A673 (cell line): ENCODE measurements at regions not wholly inside any gene's neighbourhood (a gene's known extent, or its start where the extent isn't known, plus 50 kb on each side); places are given as distances from the start of the nearest gene placed in this dataset.

ENCODE experiments used
- BruUV-seq: library from RNA; stranded (reverse); fragments of 400-500 nt; replicated peaks from 2 replicates; lab custom pipeline; 2021; lab: Mats Ljungman, UMichigan
- CTCF ChIA-PET: fragments of 300-600 bp; sonication (Branson Sonifier 250); formaldehyde crosslinking; loops from one replicate; lab custom pipeline; 2022; ENCODE audit warnings: antibody characterized with exemption; lab: Charles Lee
- POLR2A ChIA-PET: fragments of 300-600 bp; sonication (Branson Sonifier 250); formaldehyde crosslinking; loops from one replicate; lab custom pipeline; 2022; ENCODE audit warnings: antibody characterized with exemption; ENCODE audit not compliant: low non-redundant PET; lab: Charles Lee
- DNase-seq: peaks from one replicate; pipeline ENCODE4 v3.0.0-alpha.2; 2015; ENCODE audit warnings: low spot score
- H3K27ac ChIP-seq: fragments of 200-600 bp; sonication (generic); 2 replicates; pipeline ENCODE4 v1.5.1; 2016; ENCODE audit warnings: mixed run types, low read depth, mild to moderate bottlenecking, mixed read lengths, antibody characterized with exemption, low read length; ENCODE audit not compliant: poor library complexity, severe bottlenecking
- H3K27me3 ChIP-seq: fragments of 200-600 bp; sonication (generic); replicated peaks from 2 replicates; pipeline ENCODE4 v1.6.1; 2017; ENCODE audit warnings: mixed run types, low read depth, mild to moderate bottlenecking, mixed read lengths, antibody characterized with exemption, low read length; ENCODE audit not compliant: insufficient read depth, poor library complexity
- H3K36me3 ChIP-seq: fragments of 200-600 bp; sonication (generic); 2 replicates; pipeline ENCODE4 v1.6.1; 2016; ENCODE audit warnings: mixed run types, mild to moderate bottlenecking, mixed read lengths, antibody characterized with exemption, low read length; ENCODE audit not compliant: insufficient read depth, poor library complexity, severe bottlenecking
- H3K4me1 ChIP-seq: fragments of 200-600 bp; sonication (generic); 2 replicates; pipeline ENCODE4 v1.6.1; 2017; ENCODE audit warnings: mixed run types, mild to moderate bottlenecking, mixed read lengths, antibody characterized with exemption, low read length; ENCODE audit not compliant: insufficient read depth, poor library complexity, severe bottlenecking
- H3K4me3 ChIP-seq: fragments of 200-600 bp; sonication (generic); 2 replicates; pipeline ENCODE4 v1.5.1; 2016; ENCODE audit warnings: low read depth, mixed run types, mild to moderate bottlenecking, mixed read lengths, low read length; ENCODE audit not compliant: poor library complexity, severe bottlenecking
- H3K9me3 ChIP-seq: fragments of 200-600 bp; sonication (generic); 2 replicates; pipeline ENCODE4 v1.6.1; 2016; ENCODE audit warnings: mixed run types, low read depth, mild to moderate bottlenecking, mixed read lengths, antibody characterized with exemption, low read length; ENCODE audit not compliant: poor library complexity, severe bottlenecking
- EZH2 ChIP-seq: fragments of 200-600 bp; sonication (generic); IDR thresholded peaks from 2 replicates; pipeline ENCODE4 v1.6.1; 2017; ENCODE audit warnings: borderline replicate concordance, low read depth, mild to moderate bottlenecking, mixed read lengths, antibody characterized with exemption, low read length; ENCODE audit not compliant: poor library complexity, severe bottlenecking
- intact Hi-C: fragments of 100-400 bp; cut with micrococcal nuclease; formaldehyde crosslinking; loops from one replicate; pipeline ENCODE4 v1.10.0; 2022; ENCODE audit not compliant: unreplicated experiment
- TF ChIP-seq, protein P1 (sequence below): fragments of 300-800, 200-600 bp; sonication (generic); conservative IDR thresholded peaks from 2 replicates; pipeline ENCODE4 v1.5.1; 2017; ENCODE audit warnings: low read depth, mild to moderate bottlenecking, antibody characterized with exemption, low read length, moderate library complexity, mixed read lengths

DNA sequence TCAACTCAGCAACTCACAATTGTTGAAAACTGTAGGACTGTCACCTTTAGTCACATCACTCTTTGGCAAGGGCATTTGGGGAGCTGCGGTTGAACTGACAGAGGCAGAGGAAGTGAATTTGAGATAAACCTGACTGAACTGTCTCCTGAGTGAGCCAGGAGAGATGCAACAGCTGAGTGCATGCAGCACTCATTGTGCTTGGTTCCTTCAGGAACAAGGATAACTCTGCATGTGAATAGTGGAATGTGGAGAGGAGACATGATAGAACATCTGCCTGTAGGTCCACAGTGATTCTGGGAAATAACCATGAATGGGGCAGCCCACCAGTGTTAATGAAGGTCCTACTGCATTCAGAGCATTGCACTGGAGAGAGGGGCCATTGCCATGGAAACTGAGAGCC is 494.7 kb downstream of the STK39 start:
- ChIA-PET CTCF (no interaction called here), POLR2A (no interaction called here)
- H3K36me3 ChIP-seq, result no peaks in the 10 kb centered on the region
- no peak for DNase-seq
- TF ChIP-seq, protein P1, sequence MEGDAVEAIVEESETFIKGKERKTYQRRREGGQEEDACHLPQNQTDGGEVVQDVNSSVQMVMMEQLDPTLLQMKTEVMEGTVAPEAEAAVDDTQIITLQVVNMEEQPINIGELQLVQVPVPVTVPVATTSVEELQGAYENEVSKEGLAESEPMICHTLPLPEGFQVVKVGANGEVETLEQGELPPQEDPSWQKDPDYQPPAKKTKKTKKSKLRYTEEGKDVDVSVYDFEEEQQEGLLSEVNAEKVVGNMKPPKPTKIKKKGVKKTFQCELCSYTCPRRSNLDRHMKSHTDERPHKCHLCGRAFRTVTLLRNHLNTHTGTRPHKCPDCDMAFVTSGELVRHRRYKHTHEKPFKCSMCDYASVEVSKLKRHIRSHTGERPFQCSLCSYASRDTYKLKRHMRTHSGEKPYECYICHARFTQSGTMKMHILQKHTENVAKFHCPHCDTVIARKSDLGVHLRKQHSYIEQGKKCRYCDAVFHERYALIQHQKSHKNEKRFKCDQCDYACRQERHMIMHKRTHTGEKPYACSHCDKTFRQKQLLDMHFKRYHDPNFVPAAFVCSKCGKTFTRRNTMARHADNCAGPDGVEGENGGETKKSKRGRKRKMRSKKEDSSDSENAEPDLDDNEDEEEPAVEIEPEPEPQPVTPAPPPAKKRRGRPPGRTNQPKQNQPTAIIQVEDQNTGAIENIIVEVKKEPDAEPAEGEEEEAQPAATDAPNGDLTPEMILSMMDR, result no peak
- TF ChIP-seq EZH2, result no peak
- no peaks in the 10 kb centered on the region for H3K4me1 ChIP-seq
- intact Hi-C loops, result no loop called here
- no TSS peak for BruUV-seq
- H3K27ac ChIP-seq, result no peak overlapping the region
- H3K9me3 ChIP-seq, result no peaks in the 10 kb centered on the region
- no peak overlapping the region for H3K4me3 ChIP-seq
- H3K27me3 ChIP-seq, result no peaks in the 10 kb centered on the region

DNA sequence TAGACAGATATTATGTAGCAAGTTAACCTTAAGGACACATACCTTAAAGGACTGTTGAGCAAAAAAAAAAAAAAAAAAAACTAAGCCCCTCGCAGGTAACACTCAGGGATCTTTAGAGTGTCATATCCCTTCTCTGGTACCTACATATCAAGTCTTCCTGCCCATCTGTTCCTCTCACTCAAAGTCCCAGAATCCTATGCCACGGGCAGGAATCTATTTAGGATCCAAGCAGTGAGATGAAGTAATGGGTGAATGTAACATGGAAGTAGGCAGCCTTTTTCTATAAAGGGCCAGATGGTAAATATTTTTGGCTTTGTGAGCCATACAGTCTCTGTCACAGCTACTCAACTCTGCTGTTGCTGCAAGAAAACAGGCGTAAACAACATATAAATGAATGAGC is 496.7 kb downstream of the STK39 start:
- Histone ChIP-seq H3K9me3 (no peaks in the 10 kb centered on the region), H3K4me3 (no peak overlapping the region), H3K27ac (no peak overlapping the region), H3K4me1 (peaks cover 8% of the 10 kb centered on the region), H3K27me3 (no peaks in the 10 kb centered on the region), H3K36me3 (no peaks in the 10 kb centered on the region)
- TF ChIP-seq EZH2, result no peak
- TF ChIP-seq, protein P1, result no peak
- DNase-seq, result no peak
- POLR2A ChIA-PET, result no interaction called here
- intact Hi-C loops, result no loop called here
- no TSS peak for BruUV-seq
- CTCF ChIA-PET, result no interaction called here

DNA sequence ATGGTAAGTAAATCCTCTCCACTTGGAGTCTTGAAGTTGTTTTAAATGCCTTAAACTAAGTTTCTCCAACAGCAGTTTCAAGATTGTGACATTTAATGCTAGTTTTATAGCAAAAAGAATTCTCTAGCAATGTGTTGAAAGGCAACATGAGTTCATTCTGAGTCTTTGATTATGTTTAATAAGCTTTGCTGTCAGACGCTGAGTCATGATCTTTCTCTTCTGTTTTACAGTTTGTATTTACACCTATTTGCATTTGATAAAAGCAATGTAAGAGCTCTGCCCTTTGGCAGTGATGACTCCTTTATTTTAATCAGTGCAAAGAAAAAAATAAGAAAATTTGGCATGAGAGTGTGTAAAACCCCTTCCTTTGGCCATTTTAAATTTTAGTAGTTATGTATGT is 497.7 kb downstream of the STK39 start:
- DNase-seq, result no peak
- CTCF ChIA-PET, result no interaction called here
- no peaks in the 10 kb centered on the region for H3K36me3 ChIP-seq
- H3K27ac ChIP-seq, result no peak overlapping the region
- peaks cover 8% of the 10 kb centered on the region for H3K4me1 ChIP-seq
- no peak overlapping the region for H3K4me3 ChIP-seq
- no peaks in the 10 kb centered on the region for H3K27me3 ChIP-seq
- no TSS peak for BruUV-seq
- intact Hi-C loops, result no loop called here
- H3K9me3 ChIP-seq, result no peaks in the 10 kb centered on the region
- TF ChIP-seq, protein P1, result no peak
- TF ChIP-seq EZH2, result no peak
- POLR2A ChIA-PET, result no interaction called here
